HG03565 (cell line): ENCODE measurements at regions not wholly inside any gene's neighbourhood (a gene's known extent, or its start where the extent isn't known, plus 50 kb on each side); places are given as distances from the start of the nearest gene placed in this dataset.

ENCODE experiments used
- ATAC-seq: cut with Tn5 transposase; IDR thresholded peaks from one replicate; pipeline ENCODE4 v1.9.1; 2021; ENCODE audit warnings: mild to moderate bottlenecking, moderate library complexity; ENCODE audit not compliant: unreplicated experiment

GRCh38 chr3:27861046-27862036, 139.2 kb upstream of the EOMES start:
- no peak for ATAC-seq

- ATAC-seq = no peak
Measured at GRCh38 chr3:27865731-27866130, 143.6 kb upstream of the EOMES start.

- ATAC-seq = no peak
Measured at GRCh38 chr3:27869152-27869551, 147.0 kb upstream of the EOMES start.

- ATAC-seq = no peak
Measured at GRCh38 chr3:27877061-27878013, 155.2 kb upstream of the EOMES start.

GRCh38 chr3:27878014-27878383, 155.9 kb upstream of the EOMES start:
- no peak for ATAC-seq

GRCh38 chr3:27880969-27881892, 159.1 kb upstream of the EOMES start:
- ATAC-seq = peak; percentile 46

- no peak for ATAC-seq
Measured at GRCh38 chr3:27883266-27883665, 161.1 kb upstream of the EOMES start.

- ATAC-seq = no peak
Measured at GRCh38 chr3:27885641-27886040, 163.5 kb upstream of the EOMES start.

- no peak for ATAC-seq
Measured at GRCh38 chr3:27888562-27888961, 166.4 kb upstream of the EOMES start.

- ATAC-seq = no peak
Measured at GRCh38 chr3:27889745-27890144, 167.6 kb upstream of the EOMES start.

- ATAC-seq = no peak
Measured at GRCh38 chr3:27900316-27900715, 178.2 kb upstream of the EOMES start.

- ATAC-seq = no peak
Measured at GRCh38 chr3:27903446-27903845, 181.3 kb upstream of the EOMES start.

GRCh38 chr3:27905625-27906024, 183.5 kb upstream of the EOMES start:
- no peak for ATAC-seq

- no peak for ATAC-seq
Measured at GRCh38 chr3:27907148-27907547, 185.0 kb upstream of the EOMES start.

GRCh38 chr3:27907929-27908328, 185.8 kb upstream of the EOMES start:
- ATAC-seq = no peak

- ATAC-seq = no peak
Measured at GRCh38 chr3:27910456-27910855, 188.3 kb upstream of the EOMES start.

GRCh38 chr3:27914199-27914598, 192.1 kb upstream of the EOMES start:
- ATAC-seq = no peak

GRCh38 chr3:27923349-27924068, 201.4 kb upstream of the EOMES start:
- ATAC-seq = no peak

- ATAC-seq = no peak
Measured at GRCh38 chr3:27927882-27928281, 205.8 kb upstream of the EOMES start.

GRCh38 chr3:27930052-27930602, 208.0 kb upstream of the EOMES start:
- no peak for ATAC-seq
